ENCODE measurements at regions not wholly inside any gene's neighbourhood (a gene's known extent, or its start where the extent isn't known, plus 50 kb on each side); places are given as distances from the start of the nearest gene placed in this dataset.

- DNase-seq (ENCODE audit: low read depth): no peak
Measured at GRCh38 chr15:35320158-35320780, 225.7 kb downstream of the DPH6 start.

- no peak for DNase-seq (ENCODE audit: low read depth)
Measured at GRCh38 chr15:35319354-35319753, 226.6 kb downstream of the DPH6 start.

GRCh38 chr15:35317217-35317616, 228.7 kb downstream of the DPH6 start:
- no peak for DNase-seq (ENCODE audit: low read depth)

- no peak for DNase-seq (ENCODE audit: low read depth)
Measured at GRCh38 chr15:35312344-35312743, 227.2 kb upstream of the NANOGP8 start.

- DNase-seq (ENCODE audit: low read depth): no peak
Measured at GRCh38 chr15:35311615-35312014, 226.5 kb upstream of the NANOGP8 start.

GRCh38 chr15:35309886-35310285, 224.8 kb upstream of the NANOGP8 start:
- no peak for DNase-seq (ENCODE audit: low read depth)

GRCh38 chr15:35308802-35309201, 223.7 kb upstream of the NANOGP8 start:
- peak; percentile 92 for DNase-seq (ENCODE audit: low read depth)

GRCh38 chr15:35307676-35308075, 222.6 kb upstream of the NANOGP8 start:
- no peak for DNase-seq (ENCODE audit: low read depth)

- no peak for DNase-seq (ENCODE audit: low read depth)
Measured at GRCh38 chr15:35307026-35307425, 221.9 kb upstream of the NANOGP8 start.

GRCh38 chr15:35306361-35306981, 221.4 kb upstream of the NANOGP8 start:
- DNase-seq (ENCODE audit: low read depth): no peak

- DNase-seq (ENCODE audit: low read depth): no peak
Measured at GRCh38 chr15:35305946-35306345, 220.9 kb upstream of the NANOGP8 start.

- no peak for DNase-seq (ENCODE audit: low read depth)
Measured at GRCh38 chr15:35305031-35305550, 220.0 kb upstream of the NANOGP8 start.

GRCh38 chr15:35304389-35304788, 219.3 kb upstream of the NANOGP8 start:
- DNase-seq (ENCODE audit: low read depth): no peak

- DNase-seq (ENCODE audit: low read depth): no peak
Measured at GRCh38 chr15:35302334-35302733, 217.2 kb upstream of the NANOGP8 start.

GRCh38 chr15:35301088-35301487, 216.0 kb upstream of the NANOGP8 start:
- no peak for DNase-seq (ENCODE audit: low read depth)

GRCh38 chr15:35299059-35299735, 214.1 kb upstream of the NANOGP8 start:
- no peak for DNase-seq (ENCODE audit: low read depth)

- DNase-seq (ENCODE audit: low read depth): no peak
Measured at GRCh38 chr15:35298509-35298908, 213.4 kb upstream of the NANOGP8 start.

GRCh38 chr15:35293353-35294130, 208.4 kb upstream of the NANOGP8 start:
- DNase-seq (ENCODE audit: low read depth): no peak

GRCh38 chr15:35290301-35290721, 205.2 kb upstream of the NANOGP8 start:
- no peak for DNase-seq (ENCODE audit: low read depth)

GRCh38 chr15:35289024-35289617, 204.0 kb upstream of the NANOGP8 start:
- DNase-seq (ENCODE audit: low read depth): no peak

GRCh38 chr15:35288580-35288979, 203.5 kb upstream of the NANOGP8 start:
- DNase-seq (ENCODE audit: low read depth): no peak

GRCh38 chr15:35286721-35287120, 201.6 kb upstream of the NANOGP8 start:
- no peak for DNase-seq (ENCODE audit: low read depth)
